NCI-H1048 (cell line): ENCODE measurements at regions not wholly inside any gene's neighbourhood (a gene's known extent, or its start where the extent isn't known, plus 50 kb on each side); places are given as distances from the start of the nearest gene placed in this dataset.

Experiments used
- DNase-seq: peaks from one replicate; lab custom pipeline; 2025; lab: John Stamatoyannopoulos, UW

DNA sequence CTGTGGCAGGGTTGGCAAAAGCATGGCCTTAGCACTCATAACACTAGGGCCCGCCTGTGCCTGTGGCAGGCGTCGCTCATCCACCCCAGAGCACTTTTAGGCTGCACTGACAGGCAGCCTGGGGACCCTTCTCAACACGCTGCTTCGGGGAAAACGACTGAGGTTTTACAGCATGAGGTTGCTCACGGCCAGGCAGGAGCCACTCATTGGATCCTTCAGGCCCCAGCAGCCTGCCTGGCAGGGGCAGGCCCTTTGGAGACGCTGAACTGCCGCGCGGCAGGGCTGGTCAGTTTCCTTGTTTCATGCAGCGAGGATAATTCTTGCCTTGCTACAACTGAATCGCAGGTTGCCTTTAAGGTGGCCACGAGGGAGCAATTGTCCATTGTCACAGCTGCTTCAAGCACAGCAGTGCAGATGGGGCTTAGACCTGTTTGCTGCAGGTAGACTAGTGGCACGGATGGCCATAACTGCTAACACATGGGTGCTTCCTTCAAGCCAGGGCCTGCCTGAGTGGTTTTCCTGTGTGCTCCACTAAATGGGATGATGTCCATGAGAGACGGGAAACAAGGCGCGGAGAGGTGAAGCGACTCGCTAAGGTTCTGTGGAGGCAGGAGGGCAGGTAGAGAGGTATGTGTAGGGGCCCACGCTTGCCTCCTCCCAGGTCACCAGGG, 49.9 kb upstream of the HS6ST1 start:
- no peak for DNase-seq

- DNase-seq: no peak
These were observed 50.5 kb upstream of the HS6ST1 start for GRCh38 chr2:128369108-128369555.

DNA sequence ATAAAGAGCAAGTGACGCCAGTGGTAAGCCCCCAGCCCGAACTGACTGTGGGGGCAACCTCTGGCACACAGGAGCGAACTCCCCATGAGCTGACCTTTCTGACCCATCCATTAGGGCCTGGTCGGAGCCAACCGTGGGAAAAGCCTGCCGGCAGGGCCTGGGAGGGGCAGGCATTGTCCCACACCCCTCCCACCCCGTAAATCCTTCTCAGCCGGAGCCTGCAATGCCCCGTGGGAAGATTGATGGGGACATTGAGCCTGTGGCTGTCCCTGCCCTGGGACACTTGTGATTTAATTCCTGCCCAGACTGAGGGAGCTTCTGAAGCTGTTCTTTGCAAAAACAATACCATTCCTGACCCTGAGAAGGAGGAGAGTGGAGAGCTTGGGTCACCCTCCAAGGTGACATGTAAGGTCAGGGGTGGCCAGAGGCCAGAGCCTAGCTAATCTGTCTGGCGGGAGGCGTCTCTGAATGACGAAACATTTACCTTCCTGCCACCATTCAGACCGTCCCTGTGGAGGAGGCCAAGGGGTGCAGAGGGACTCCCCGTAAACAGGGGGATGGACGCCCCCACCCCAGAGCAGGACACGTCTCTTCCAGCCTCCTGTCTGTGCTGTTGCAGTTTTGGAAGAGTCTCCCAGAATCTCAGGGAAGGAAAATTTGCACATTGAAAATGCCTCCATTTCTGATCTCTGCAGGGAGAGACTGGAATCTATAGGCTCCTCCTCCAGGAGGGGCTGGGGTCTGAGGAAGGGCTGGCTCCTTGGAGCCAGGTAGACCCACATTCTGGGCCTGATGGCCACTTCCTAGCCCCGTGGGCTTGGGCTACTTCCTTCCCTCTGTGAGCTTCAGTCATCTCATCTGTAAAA, 51.2 kb upstream of the HS6ST1 start:
- no peak for DNase-seq

DNA sequence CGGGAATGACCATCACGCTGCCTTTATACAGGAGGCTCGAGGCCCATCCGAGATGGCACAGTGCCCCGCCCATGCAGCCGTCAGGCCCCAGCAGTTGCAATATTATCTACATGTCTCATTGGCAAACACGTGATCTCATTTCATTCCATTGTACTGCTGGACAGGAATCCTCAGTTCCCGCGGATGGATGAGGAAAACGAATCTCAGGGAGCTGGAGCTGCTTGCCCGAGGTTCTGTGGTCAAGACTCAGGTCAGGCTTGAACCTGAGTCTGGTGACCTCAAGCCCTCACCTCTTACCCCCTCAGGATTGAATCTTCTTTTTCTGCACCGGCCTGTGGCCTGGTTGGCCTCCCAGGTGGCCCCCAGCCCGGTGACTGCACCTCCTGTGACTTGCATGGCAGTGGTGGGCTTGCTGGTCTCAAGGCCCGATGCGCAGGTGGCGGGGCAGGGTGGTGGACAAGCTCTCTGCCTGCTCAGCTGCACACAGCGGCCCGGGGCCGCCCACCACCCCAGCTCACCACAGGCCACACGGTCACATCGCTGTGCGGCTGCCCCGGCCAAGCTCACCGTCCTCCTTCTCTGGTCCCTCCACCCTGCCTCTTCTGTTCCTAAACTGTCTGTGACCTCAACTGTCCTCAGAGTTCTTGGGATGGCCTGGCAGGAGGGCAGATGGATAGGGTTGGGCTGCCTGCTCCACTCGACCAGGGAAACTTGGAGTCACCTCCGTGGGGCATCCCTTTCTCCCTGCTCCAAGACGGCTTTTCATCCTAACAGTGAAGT, 52.0 kb upstream of the HS6ST1 start:
- DNase-seq: no peak

DNA sequence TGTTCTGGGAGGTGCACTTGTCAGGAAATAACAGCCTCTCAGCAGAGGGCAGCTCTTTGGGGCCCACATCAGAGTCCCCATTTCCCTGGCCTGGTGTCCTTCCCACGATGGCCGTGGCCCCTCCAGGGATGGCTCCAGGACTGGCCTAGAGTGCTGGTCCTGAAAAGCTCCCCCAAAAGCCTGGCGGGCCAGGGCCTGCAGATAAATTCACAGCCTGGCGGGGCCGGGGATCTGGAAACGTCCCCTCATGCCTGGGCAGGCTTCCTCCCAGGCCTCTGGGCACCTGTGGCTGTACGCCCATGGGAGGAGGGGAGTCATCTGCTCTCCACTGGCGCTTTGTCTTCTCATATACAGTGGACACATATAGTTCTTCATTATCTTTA, 52.6 kb upstream of the HS6ST1 start:
- DNase-seq: no peak

GRCh38 chr2:128371648-128372345, 53.1 kb upstream of the HS6ST1 start:
- DNase-seq: no peak

- DNase-seq: no peak
These were observed 54.1 kb upstream of the HS6ST1 start for GRCh38 chr2:128372621-128373341.

DNA sequence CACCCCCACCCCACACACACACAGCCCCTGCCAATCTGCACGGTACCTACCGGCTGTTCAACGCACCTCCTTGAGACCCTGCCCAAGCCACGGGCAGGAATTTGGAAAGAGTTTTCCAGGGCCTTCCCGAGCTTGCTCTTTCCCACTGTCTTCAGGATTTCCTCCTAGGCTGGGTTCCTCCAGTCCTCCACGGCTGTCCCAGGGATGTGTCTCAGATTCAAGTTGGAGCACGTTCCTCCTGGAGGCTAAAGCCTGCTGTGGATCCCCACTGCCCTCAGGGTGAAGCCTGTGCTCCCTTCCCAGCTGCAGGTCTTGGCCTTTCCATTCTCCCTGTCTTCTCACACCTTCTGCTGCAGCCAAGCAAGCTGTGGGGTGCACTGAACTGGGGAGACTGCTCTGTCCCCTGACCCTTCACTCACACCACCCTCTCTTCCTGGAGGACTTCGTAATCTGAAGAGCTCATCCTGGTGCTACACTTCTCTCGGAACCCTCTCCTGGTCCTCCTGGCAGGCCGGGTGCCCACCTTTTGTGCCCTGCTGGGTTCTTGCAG, 54.9 kb upstream of the HS6ST1 start:
- no peak for DNase-seq

DNA sequence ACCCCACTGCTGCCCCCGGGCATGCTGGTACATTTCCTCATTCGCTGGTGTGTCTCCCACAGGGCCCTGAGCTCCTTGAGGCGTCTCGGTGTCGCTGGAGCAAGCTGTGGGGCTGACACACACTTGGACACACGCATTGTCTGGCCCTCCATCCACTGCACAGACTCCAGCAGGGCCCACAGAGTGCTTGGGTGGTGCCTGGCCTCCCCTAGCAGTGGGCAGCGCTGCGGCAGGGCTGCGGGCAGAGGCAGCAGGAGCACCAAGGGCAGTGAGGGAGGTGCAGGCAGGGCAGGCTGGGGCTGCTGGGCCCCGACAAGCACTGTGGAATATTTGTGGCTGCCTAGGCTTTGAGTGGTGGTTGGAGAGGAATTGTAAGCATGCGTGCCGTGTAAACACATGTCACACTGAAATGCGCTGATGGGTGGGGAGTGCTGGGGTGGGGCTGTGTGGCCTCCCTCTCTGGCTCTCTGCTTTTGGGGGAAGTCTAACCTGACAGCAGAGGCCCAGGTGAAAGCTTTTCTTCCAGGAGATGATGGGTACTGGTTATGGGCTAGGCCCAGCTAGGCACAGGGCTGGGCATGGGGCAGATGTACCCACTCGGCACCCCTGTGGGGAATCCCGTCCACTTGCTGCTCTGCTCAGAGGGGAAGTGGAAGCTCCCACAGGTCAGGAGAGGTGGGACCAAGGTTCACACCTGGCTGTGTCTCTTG, 55.5 kb upstream of the HS6ST1 start:
- DNase-seq: no peak

- DNase-seq: no peak
These were observed 56.2 kb upstream of the HS6ST1 start for GRCh38 chr2:128374711-128375413.

DNA sequence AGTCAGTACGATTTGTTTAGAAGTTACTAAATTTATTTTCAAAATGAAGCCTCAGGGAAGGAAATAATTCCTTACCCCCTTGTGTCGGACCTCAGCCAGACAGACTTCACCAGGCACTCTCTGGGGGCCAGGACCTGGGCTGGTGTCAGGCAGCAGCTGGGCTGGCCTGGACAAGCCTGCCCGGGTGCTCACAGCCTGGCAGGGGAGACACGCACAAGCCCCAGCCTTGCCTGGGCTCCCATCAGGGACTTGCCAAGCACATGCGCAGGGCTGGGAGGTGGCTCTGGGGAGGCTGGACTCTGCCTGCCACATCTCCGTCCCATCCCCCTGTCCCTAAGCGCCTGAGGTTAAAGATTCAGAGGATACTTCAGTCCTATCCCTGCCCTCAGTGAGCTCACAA, 56.8 kb upstream of the HS6ST1 start:
- no peak for DNase-seq

DNA sequence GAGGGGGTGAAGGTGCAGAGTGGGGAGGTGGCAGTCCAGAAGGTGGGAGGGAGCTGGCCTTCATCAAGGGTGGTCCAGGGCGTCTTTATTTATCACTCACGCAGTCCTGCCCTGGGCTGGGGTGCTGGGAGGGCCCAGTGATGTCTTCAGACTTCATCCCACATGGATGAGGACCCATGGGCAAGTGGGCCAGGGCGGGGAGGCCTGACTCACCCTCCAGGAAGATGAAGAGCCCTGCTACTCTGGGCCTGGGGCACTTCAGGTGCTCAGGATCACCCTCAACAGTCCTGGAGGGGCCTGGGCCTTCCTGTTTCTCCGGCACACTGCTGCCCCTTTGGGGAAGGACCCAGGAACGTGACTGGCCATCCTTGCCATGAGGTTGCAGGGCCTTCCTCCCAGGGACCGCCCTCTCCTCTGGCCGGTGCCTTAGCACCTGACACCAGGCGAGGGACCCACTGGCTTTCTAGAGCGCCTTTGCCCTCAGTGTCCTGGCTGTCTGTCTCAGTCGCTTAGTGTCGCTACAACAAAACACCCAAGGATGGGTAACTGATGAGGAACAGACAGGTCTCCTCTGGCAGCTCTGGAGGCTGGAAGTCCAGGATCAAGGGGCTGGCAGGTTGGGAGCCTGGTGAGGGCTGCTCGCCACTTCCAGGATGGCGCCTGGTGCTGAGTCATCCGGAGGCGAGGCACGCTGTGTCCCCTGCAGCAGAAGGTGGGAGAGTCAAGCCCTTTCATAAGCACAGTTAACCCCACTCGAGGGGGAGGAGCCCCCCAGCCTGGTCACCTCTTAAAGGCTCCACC, 57.8 kb upstream of the HS6ST1 start:
- no peak for DNase-seq

- no peak for DNase-seq
These were observed 58.6 kb upstream of the HS6ST1 start for GRCh38 chr2:128377071-128377910.

DNA sequence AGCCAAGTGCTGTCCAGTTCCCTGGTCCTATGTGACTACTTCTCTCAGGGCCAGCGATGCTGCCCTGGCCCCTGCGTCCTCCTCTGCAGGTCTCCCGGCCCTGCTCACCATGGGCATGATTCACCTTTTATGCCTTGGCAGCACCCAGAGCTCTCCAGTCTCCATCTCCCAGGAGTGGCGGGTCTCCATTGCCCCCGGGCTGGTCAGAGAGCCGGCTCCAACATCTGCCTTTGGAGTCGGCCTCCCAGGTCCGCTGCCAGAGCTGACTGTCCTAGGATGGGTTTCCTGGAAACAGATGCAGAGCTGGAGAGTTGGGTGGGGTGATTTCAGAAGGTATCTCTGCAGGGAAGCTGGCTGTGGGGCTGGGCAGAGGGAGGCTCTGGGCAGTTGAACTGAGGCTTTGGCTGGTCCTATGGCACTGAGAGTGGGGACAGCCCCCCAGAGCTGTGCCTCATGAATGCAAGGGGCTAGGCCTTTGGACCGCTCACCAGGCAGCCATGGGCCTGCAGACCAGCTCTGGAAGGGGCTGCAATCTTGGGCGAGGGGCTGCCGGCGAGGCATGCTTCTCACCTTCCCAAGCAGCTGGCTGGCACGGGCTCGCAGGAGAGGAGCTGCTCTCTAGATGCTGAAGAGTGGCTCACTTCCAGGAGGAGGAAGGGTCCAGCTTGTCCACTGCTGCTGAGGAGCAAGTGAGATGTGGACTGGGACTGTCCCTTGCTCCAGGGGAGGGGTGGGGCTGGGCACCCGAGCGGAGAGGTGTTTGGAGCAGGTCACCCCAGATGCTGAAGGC, 59.8 kb upstream of the HS6ST1 start:
- no peak for DNase-seq

DNA sequence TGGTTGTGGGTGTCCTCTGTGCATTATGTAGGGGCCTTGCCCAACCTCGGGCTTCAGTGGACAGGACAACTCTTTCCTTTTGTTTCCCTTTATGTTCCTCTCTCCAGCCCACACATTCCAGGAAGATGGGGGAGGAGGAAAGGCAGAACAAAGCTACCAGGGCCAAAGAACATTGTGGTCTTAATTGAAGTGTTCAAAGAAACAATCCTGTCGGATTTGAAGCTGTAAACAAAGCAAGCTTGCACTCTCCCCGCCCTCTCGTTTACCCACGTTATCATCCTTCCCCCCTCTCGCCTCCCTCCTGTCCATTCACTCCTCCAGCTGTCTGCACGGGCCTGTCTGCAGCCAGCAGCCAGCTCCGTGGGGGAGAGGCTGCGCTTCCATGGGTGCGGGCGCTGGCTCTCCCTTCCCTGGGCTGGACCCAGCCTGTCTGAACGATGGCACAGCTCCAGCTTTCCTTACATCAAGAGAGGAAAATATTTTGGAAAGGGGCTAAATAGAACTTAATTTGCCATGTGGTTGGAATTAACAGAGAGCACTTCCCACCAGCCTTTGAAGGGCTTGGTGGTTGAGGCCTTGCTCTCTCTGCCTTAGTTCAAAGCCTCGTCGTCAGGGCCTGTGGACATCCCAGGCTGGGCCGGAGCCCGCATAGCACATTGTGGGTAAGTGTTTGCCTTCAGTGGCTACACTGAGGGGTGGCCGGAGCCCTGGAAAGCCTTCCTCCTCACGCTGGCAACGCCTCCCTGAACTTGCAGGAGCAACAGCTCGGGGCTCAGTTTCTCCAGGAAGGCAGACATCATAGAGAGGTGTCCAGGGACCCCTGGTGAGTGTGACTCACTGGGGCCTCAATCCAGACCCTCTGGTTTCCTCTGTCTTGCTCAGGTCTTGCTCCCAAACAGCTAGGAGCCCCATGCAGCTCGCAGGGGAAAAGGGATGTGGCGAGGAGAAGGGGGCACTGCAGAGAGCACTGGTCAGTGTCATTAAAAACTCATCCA, 60.6 kb upstream of the HS6ST1 start:
- no peak for DNase-seq
